GM18502 (cell line): ENCODE measurements at regions not wholly inside any gene's neighbourhood (a gene's known extent, or its start where the extent isn't known, plus 50 kb on each side); places are given as distances from the start of the nearest gene placed in this dataset.
"Not testable (repeated sequence)": the region's sequence is repeated elsewhere in the genome, so short reads cannot be mapped to it uniquely, and the experiment has no call there.

Experiments
- ATAC-seq: cut with Tn5 transposase; IDR thresholded peaks from one replicate; pipeline ENCODE4 v1.9.1; 2021; ENCODE audit warnings: mild to moderate bottlenecking; ENCODE audit not compliant: unreplicated experiment, poor library complexity

DNA sequence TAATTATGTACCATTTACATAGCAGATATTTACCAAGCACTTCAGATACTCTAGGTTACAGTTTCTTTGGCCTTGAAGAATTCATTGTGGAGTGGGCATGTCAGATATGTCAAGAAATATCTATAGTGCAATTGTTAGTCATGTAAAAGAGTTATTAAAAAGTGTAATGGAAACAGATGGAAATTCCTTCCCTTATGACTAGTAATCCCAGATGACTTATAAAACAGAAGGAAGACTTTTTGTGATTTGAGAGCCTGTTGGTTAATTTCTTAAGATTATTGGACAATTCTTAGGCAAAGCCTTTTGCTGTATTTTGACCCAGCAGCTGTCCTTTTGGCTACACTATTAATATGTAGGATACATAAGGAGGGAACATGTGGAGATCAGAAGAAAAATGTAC is 708.9 kb upstream of the NECTIN3 start:
- ATAC-seq, result no peak

- ATAC-seq, result not testable (repeated sequence)
These were observed 704.3 kb upstream of the NECTIN3 start for GRCh38 chr3:110367289-110367688.

GRCh38 chr3:110375751-110376518 is 695.7 kb upstream of the NECTIN3 start:
- no peak for ATAC-seq

GRCh38 chr3:110378481-110378880 is 693.1 kb upstream of the NECTIN3 start:
- ATAC-seq, result no peak

GRCh38 chr3:110381992-110382391 is 689.6 kb upstream of the NECTIN3 start:
- ATAC-seq, result no peak

DNA sequence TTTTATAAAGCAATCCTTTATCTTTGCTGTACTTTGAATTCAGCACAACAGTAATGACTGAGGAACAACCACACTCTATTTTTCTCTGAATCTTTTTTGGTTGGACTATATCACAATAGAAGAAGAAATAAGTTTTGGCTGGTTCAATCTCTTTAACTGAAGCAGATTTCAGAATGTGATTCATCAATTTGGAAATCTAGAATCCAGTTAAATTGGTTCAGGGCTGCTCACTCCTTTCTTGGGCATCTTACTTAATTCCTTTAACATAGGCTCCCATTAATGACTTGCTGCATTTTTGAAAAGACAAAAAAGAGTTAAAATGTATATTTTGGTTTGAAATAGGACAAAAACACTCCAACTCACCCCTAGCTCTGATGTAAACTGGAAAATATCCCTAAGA is 688.3 kb upstream of the NECTIN3 start:
- no peak for ATAC-seq

DNA sequence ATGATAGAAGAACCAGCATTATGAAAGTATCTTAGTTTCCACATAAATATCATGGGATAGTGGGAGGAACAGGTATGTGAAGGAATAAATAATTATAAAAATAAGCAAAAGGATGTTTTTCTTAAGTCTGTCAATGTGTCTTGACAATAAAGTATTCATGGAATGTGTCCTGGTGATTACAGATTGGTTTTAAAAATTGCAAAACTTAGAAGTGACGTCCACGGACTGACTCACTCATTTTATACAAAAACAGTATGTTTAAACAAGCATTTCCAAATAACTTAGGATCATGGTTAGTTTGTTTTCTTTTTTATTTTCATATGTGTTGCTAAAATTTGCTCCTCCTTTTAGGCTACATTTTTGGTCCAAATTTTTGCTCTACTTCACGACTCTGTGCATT is 687.0 kb upstream of the NECTIN3 start:
- ATAC-seq, result no peak

- no peak for ATAC-seq
These were observed 682.6 kb upstream of the NECTIN3 start for GRCh38 chr3:110389005-110389404.

- ATAC-seq, result no peak
These were observed 681.2 kb upstream of the NECTIN3 start for GRCh38 chr3:110390372-110390771.

- no peak for ATAC-seq
These were observed 680.6 kb upstream of the NECTIN3 start for GRCh38 chr3:110391042-110391441.

GRCh38 chr3:110391640-110392395 is 679.8 kb upstream of the NECTIN3 start:
- ATAC-seq, result no peak

DNA sequence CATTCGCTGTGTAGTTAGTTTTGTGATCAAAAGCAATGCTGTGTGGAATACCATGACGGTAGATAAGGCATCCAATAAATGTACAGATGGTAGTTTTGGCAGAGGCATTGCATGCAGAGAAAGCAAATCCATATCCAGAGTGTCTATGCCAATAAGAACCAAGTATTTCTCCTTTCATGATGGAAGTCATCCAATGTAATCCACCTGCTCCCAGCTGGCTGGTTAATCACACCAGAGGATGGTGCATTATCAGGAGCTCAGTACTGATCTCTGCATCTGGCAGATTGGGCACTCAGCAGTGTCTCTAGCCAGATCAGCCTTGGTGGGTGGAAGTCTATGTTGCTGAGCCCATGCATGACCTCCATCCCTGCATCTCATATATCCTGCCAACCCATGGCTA is 677.7 kb upstream of the NECTIN3 start:
- ATAC-seq, result no peak

DNA sequence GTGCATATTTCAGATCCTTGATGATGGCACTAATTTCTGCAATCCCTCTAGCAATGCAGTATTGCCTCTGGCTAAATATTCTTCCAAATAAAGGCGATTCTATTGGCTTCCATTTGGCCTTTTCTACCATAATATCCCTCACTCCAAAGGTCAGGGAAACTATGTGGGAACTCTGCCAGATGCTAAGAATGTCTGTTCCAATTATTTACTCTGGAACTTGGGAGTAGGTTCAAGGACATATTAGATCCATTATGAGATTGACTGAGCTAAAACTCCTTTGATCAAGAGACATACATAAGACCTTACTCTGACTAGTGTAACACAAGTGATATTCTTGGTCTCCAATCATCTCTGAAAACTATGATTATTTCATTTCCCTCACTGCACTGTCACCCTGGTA is 674.5 kb upstream of the NECTIN3 start:
- no peak for ATAC-seq

DNA sequence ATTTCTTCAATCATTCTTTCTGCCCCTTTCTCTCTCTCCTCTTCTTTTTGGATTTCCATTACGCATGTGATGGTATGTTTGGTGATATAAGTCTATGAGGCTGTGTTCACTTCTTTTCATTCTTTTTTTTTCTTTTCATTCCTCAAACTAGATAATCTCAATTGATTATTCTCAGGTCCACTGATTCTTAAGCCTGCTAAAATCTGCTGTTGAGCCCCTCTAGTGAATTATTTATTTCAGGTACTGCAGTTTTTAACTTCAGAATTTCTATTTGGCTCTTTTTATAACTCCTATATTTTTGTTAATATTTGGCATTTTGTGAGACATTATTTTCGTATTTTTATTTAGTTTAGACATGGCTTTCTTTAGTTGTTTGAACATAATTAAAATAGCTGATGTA is 671.3 kb upstream of the NECTIN3 start:
- no peak for ATAC-seq

GRCh38 chr3:110405830-110406585 is 665.6 kb upstream of the NECTIN3 start:
- no peak for ATAC-seq

DNA sequence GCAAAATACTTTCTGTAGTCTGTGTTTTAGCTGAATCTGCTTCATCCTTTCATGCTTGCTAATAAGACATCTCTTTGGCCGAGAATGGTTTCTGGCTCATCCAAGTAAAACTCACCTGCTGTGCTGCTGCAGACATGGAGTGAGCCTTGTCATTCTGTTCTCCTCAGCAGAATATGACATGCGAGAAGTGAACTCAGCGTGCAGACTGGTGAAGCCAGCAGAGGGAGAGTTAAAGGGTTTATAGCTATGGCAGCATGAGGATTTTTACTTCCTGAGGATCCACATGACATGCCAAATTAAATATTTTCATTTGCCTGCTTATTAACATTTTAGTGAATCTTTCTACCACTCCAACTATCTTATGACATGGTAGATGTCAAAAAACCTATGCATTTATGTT is 658.4 kb upstream of the NECTIN3 start:
- ATAC-seq, result no peak

DNA sequence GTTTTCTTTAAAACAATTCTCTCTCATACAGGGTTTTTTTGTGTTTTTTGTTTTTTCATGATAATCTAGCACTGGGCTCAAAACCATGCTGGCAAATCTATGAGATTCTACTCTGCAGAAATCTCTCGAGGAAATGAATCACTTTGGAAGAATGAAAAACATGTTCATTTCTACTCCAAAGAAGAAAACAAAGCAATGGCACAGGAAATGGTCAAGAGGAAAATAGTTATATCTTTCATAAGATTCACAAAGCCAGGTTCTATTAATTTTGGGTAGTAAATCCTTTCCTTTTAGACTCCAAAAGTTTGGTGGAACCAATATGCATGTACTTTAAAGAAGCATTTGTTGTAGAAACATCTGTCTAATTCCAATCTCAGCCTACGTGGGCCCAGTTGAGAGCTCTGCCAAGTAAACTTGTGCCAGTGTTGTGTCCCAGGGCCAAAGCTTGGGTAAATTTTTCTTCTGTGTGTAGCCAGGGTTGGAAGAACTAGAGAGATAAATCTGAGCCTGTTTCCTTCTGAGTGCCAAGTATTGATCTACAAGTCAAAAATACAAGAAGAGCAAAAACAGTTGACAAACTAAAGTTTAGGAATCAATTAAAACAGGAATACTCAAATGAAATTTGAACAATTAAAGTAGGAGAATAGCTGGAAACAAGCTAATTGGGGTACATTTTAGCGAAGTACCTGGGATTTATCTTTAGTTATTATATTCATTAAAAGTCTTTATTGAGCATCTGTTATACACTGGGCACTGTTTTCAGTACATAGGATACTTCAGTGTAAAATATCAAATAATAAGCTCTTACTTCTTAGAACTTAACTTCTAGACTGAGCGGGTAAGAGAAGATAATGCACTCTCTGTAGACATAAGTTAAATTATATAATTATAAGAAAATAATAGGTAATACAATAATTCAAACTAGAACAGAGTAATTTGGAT is 657.5 kb upstream of the NECTIN3 start:
- no peak for ATAC-seq

DNA sequence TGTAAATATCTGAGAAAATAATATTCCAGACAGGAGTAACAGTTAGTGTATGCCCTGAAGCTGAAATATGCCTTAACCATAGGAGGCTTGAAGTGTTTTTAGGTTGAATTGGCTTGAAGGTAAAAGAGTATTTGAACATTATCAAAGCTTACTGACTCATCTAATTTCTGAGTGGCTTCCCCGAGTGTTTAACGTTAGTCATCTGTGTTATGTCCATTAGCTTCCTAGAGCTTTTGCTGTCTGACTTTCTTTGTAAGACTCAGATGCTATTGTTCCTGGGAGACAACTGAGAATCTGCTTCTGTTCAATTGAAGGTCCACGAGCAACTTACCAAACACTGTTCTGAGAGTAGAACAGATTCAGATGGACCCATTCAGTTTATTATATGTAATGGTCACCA is 656.8 kb upstream of the NECTIN3 start:
- no peak for ATAC-seq

DNA sequence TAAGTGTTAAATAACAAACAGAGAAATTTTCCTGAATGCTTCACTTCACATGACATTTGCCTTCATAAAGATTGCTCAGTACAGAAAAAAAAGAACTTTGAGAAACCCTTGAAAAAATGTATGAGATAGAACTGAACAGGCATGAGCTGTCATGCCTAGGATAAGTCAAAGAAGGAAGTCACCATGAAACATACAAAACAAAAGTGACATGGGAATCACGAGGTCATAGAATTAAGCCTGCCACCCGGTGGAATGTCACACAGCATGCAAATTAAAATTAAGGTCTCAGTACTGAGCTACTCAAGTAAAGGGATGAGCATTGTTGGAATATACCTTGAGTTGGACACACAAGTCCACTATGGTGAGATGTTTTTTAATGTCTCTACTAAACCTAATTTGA is 652.5 kb upstream of the NECTIN3 start:
- no peak for ATAC-seq

- no peak for ATAC-seq
These were observed 652.0 kb upstream of the NECTIN3 start for GRCh38 chr3:110419601-110420000.
